ENCODE measurements at regions not wholly inside any gene's neighbourhood (a gene's known extent, or its start where the extent isn't known, plus 50 kb on each side); places are given as distances from the start of the nearest gene placed in this dataset.

DNA sequence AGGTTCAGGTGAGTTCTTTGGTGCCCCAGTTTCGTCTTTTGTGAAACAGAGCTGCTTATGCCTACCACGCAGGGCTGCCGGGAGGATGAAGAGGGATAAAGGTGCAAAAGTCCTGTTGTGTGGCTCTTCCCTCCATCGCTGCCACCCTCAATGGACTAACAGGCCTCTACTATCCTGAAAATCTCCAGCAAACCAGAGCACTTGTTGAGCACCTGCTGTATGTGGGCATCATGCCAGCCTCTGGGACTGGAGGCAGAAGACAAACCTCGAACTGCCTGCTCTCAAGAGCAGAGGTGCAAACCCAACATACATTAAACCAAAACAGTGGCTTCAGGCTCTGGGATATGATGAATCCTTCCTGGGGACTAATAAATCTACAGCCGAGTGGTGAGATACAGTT, 174.1 kb downstream of the ACTL8 start:
- TF ChIP-seq POLR2A (IDR thresholded peaks at IDR 0.05; ENCODE audit: low read depth, low read length) (no peak), POLR2AphosphoS5 (IDR thresholded peaks at IDR 0.05; ENCODE audit: low read depth, low read length) (no peak)
